ENCODE measurements at regions not wholly inside any gene's neighbourhood (a gene's known extent, or its start where the extent isn't known, plus 50 kb on each side); places are given as distances from the start of the nearest gene placed in this dataset.

- TF ChIP-seq, protein P1, sequence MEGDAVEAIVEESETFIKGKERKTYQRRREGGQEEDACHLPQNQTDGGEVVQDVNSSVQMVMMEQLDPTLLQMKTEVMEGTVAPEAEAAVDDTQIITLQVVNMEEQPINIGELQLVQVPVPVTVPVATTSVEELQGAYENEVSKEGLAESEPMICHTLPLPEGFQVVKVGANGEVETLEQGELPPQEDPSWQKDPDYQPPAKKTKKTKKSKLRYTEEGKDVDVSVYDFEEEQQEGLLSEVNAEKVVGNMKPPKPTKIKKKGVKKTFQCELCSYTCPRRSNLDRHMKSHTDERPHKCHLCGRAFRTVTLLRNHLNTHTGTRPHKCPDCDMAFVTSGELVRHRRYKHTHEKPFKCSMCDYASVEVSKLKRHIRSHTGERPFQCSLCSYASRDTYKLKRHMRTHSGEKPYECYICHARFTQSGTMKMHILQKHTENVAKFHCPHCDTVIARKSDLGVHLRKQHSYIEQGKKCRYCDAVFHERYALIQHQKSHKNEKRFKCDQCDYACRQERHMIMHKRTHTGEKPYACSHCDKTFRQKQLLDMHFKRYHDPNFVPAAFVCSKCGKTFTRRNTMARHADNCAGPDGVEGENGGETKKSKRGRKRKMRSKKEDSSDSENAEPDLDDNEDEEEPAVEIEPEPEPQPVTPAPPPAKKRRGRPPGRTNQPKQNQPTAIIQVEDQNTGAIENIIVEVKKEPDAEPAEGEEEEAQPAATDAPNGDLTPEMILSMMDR (IDR thresholded peaks at IDR 0.05), result no peak
- H3K27me3 ChIP-seq, result no peaks in the 10 kb centered on the region
- no peaks in the 10 kb centered on the region for H3K4me1 ChIP-seq
- H3K27ac ChIP-seq, result no peak overlapping the region
- intact Hi-C loops (cut with DNase I), result no loop called here
- no peaks in the 10 kb centered on the region for H3K9me3 ChIP-seq
- no peak for DNase-seq
- H3K9ac ChIP-seq (ENCODE audit: low read depth in 2 of 2, low read length in 2 of 2), result no peak overlapping the region
- no peaks in the 10 kb centered on the region for H3K36me3 ChIP-seq
- H3K4me3 ChIP-seq, result no peak overlapping the region
These were observed 199.2 kb downstream of the BMP2 start for GRCh38 chr20:6966721-6967120.

GRCh38 chr20:6974838-6975237 lies 207.4 kb downstream of the BMP2 start:
- Histone ChIP-seq H3K9ac (ENCODE audit: low read depth in 2 of 2, low read length in 2 of 2) (no peak overlapping the region), H3K27me3 (no peaks in the 10 kb centered on the region), H3K4me3 (no peak overlapping the region), H3K9me3 (no peaks in the 10 kb centered on the region), H3K4me1 (no peaks in the 10 kb centered on the region), H3K27ac (no peak overlapping the region), H3K36me3 (no peaks in the 10 kb centered on the region)
- no peak for DNase-seq
- TF ChIP-seq, protein P1 (IDR thresholded peaks at IDR 0.05), result no peak
- intact Hi-C loops (cut with DNase I), result no loop called here

GRCh38 chr20:6975311-6975710 lies 207.8 kb downstream of the BMP2 start:
- no peak for DNase-seq
- Histone ChIP-seq H3K9ac (ENCODE audit: low read depth in 2 of 2, low read length in 2 of 2) (no peak overlapping the region), H3K4me3 (no peak overlapping the region), H3K27me3 (no peaks in the 10 kb centered on the region), H3K4me1 (no peaks in the 10 kb centered on the region), H3K27ac (no peak overlapping the region), H3K36me3 (no peaks in the 10 kb centered on the region), H3K9me3 (no peaks in the 10 kb centered on the region)
- TF ChIP-seq, protein P1 (IDR thresholded peaks at IDR 0.05), result no peak
- intact Hi-C loops (cut with DNase I), result no loop called here

GRCh38 chr20:6976106-6976900 lies 208.8 kb downstream of the BMP2 start:
- no peak overlapping the region for H3K9ac ChIP-seq (ENCODE audit: low read depth in 2 of 2, low read length in 2 of 2)
- no peaks in the 10 kb centered on the region for H3K36me3 ChIP-seq
- H3K9me3 ChIP-seq, result no peaks in the 10 kb centered on the region
- H3K27ac ChIP-seq, result no peak overlapping the region
- TF ChIP-seq, protein P1 (IDR thresholded peaks at IDR 0.05), result no peak
- DNase-seq, result no peak
- H3K4me1 ChIP-seq, result no peaks in the 10 kb centered on the region
- intact Hi-C loops (cut with DNase I), result no loop called here
- H3K27me3 ChIP-seq, result no peaks in the 10 kb centered on the region
- H3K4me3 ChIP-seq, result no peak overlapping the region

DNA sequence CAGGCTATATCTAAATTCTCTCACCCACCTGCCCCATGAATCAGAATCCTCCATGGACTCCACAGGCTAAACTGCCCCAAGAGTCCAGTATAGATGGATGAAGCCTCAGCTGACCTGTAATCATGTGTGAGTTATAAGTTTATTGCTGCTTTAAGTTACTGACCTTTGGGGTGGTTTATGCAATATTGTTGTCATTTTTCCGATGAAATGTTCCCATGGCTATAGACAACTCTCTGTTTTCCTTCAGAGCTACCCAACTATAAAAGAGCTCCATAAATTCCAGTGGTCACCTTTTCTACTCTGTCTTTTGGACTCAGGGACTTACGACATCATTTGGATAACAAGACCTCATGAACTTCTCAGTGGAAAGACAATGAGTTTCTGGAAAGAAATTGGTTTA lies 212.1 kb downstream of the BMP2 start:
- intact Hi-C loops (cut with DNase I), result no loop called here
- Histone ChIP-seq H3K4me3 (no peak overlapping the region), H3K27me3 (no peaks in the 10 kb centered on the region), H3K36me3 (no peaks in the 10 kb centered on the region), H3K9me3 (no peaks in the 10 kb centered on the region), H3K27ac (no peak overlapping the region), H3K9ac (ENCODE audit: low read depth in 2 of 2, low read length in 2 of 2) (no peak overlapping the region), H3K4me1 (no peaks in the 10 kb centered on the region)
- no peak for DNase-seq
- TF ChIP-seq, protein P1 (IDR thresholded peaks at IDR 0.05), result no peak

Data from colonic mucosa (tissue), 4 donors.